ENCODE measurements at regions not wholly inside any gene's neighbourhood (a gene's known extent, or its start where the extent isn't known, plus 50 kb on each side); places are given as distances from the start of the nearest gene placed in this dataset.

DNA sequence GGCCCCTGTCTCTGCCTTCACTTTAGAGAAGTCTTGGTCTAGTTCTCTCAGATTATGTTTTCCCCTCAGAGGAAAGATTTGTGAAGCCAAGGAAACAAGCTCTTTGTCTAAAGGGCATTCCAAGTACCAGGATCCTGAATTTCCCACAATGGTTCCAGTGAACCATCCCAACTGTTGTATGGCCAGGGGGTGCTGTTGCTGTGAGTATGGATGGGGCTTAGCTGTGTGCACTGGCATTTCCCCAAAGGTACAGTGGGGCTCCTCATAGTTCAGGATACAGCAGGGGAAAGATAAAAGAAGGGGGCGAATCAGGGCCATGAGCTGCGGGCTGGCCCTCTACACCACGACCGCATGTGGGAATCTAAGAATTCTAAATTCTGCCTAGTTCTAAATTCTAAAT lies 1154.0 kb upstream of the FANCL start:
- H3K4me1 ChIP-seq, result peaks cover 0 to 5% (median 4%) of the 10 kb centered on the region in 10 experiments; a peak in 10 of 20 replicates
- peaks cover 4 to 38% (median 13%) of the 10 kb centered on the region in 11 experiments; a peak in 13 of 22 replicates for H3K9me3 ChIP-seq (replicated peaks in 1 of 11)
- no peaks in the 10 kb centered on the region for H3K27me3 ChIP-seq
- H3K4me2 ChIP-seq, result no peak overlapping the region
- no peak for TF ChIP-seq Cebpa-rat (IDR thresholded peaks at IDR 0.05)
- H3K9ac ChIP-seq, result no peak overlapping the region
- no peak overlapping the region for H3K4me3 ChIP-seq
- H3K36me3 ChIP-seq, result no peaks in the 10 kb centered on the region
- no peak overlapping the region for H3K27ac ChIP-seq
- H4K20me1 ChIP-seq, result no peaks in the 10 kb centered on the region

DNA sequence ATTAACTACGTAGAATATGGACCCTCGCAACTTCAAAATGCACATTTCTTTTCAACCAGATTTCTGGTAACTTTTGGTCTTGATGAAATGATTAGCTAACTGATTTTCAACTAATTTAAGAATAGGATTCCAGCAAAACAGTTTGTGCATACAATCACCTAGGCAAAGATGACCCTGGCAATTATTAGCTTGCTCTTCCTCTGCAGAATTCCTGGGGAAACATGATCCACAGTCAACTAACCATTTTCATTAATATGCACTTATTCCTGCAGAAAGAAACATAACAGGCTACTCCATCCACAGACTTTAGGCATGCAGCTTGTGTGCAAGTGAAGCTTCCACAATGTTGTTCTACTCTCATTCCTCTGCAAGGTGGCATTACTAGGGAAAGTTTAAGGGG lies 1150.8 kb upstream of the FANCL start:
- H3K4me3 ChIP-seq, result no peak overlapping the region
- H3K27ac ChIP-seq, result no peak overlapping the region
- H4K20me1 ChIP-seq, result no peaks in the 10 kb centered on the region
- peaks cover 4 to 25% (median 13%) of the 10 kb centered on the region in 11 experiments; a peak in 12 of 22 replicates for H3K9me3 ChIP-seq (replicated peaks in 1 of 11)
- H3K27me3 ChIP-seq, result no peaks in the 10 kb centered on the region
- no peak overlapping the region for H3K9ac ChIP-seq
- H3K4me1 ChIP-seq, result no peaks in the 10 kb centered on the region
- H3K36me3 ChIP-seq, result no peaks in the 10 kb centered on the region
- no peak for TF ChIP-seq Cebpa-rat (IDR thresholded peaks at IDR 0.05)
- no peak overlapping the region for H3K4me2 ChIP-seq

DNA sequence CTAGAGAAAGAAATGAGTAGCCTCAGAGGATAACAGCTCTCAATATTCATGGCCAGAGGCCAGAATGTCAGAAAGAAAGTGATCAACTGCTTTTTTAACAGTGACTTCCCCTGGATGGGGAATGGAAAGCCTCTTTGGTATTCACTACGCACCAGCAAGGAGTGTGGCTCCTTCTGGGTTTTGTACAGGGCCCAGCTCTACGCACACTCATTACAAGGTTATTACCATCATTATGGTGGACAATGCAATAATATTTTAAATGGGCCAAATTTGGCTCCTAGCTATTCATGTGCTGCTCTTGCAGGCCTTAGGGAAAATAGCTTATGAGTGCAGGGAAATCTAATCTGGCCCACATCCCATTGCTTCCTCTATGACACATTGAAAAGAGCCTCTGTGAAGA lies 1149.5 kb upstream of the FANCL start:
- Histone ChIP-seq H3K4me3 (no peak overlapping the region), H3K4me2 (no peak overlapping the region), H3K36me3 (no peaks in the 10 kb centered on the region), H4K20me1 (no peaks in the 10 kb centered on the region), H3K9ac (no peak overlapping the region), H3K27ac (no peak overlapping the region), H3K4me1 (no peaks in the 10 kb centered on the region), H3K9me3 (replicated peaks in 1 of 11) (peaks cover 4 to 25% (median 12%) of the 10 kb centered on the region in 11 experiments; a peak in 12 of 22 replicates), H3K27me3 (no peaks in the 10 kb centered on the region)
- TF ChIP-seq Cebpa-rat (IDR thresholded peaks at IDR 0.05), result no peak

DNA sequence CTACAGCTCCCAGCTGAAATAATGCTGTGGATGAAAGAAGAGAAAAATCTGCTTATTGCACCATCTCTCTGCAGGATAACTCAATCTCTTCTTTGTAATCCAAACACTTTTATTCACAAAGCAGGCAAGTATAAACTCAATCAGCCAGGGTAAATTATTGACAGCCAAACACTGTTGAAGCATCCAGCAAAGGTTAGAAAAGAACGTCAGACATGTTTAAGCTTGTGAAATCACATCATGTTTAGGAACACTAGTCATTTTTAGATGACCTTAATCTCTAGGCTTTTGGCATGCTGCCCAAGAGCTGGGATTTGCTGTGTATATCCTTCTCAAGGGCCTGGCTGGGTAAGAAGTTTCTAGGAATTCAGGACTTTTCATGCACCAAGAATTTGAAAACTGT lies 1148.1 kb upstream of the FANCL start:
- H3K9me3 ChIP-seq (replicated peaks in 1 of 11), result peaks cover 4 to 12% (median 8%) of the 10 kb centered on the region in 11 experiments; a peak in 11 of 22 replicates
- H3K27ac ChIP-seq, result no peak overlapping the region
- no peaks in the 10 kb centered on the region for H3K36me3 ChIP-seq
- no peaks in the 10 kb centered on the region for H3K27me3 ChIP-seq
- no peaks in the 10 kb centered on the region for H3K4me1 ChIP-seq
- H3K9ac ChIP-seq, result no peak overlapping the region
- no peak overlapping the region for H3K4me2 ChIP-seq
- no peaks in the 10 kb centered on the region for H4K20me1 ChIP-seq
- H3K4me3 ChIP-seq, result no peak overlapping the region
- no peak for TF ChIP-seq Cebpa-rat (IDR thresholded peaks at IDR 0.05)

DNA sequence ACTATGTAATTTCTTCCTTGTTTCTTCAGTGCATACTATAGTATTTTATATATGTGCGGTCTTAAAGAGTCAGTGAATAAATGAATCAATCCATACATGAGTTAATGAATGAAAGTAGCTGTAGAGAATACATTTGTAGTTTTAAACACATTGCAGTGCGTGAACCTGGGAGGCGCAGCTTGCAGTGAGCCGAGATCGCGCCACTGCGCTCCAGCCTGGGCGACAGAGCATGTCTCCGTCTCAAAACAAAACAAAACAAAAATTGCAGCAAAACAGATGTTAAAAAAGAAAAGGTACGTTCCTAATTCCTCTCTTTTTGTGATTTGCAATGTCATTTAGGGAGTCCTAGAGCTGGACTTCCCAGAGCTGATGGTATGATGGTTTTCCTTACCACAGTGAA lies 1144.8 kb upstream of the FANCL start:
- Histone ChIP-seq H3K9ac (no peak overlapping the region), H4K20me1 (no peaks in the 10 kb centered on the region), H3K4me2 (no peak overlapping the region), H3K9me3 (replicated peaks in 1 of 11) (no peaks in the 10 kb centered on the region), H3K36me3 (no peaks in the 10 kb centered on the region), H3K27ac (no peak overlapping the region), H3K4me1 (no peaks in the 10 kb centered on the region), H3K27me3 (no peaks in the 10 kb centered on the region), H3K4me3 (no peak overlapping the region)
- no peak for TF ChIP-seq Cebpa-rat (IDR thresholded peaks at IDR 0.05)

DNA sequence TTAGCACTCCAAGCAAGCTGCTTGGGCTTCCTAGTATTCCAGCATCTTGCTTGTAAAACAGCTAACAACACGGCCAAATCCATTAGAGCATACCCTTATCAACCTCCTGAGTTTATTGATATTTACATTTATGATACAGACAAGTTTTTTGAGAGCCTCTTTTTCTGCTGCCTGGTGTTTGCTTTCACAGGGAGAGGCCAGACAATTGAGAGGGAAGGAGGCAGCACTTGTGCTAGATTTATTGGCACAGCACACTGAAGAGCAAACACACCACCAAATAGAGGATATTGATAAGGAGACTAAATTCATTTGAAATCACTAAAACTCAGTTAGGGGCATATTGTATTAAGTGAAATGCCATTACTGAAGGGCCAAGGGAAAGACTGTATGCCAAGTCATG lies 1142.3 kb upstream of the FANCL start:
- H3K9ac ChIP-seq, result no peak overlapping the region
- H3K4me2 ChIP-seq, result no peak overlapping the region
- no peak for TF ChIP-seq Cebpa-rat (IDR thresholded peaks at IDR 0.05)
- 0 out of 22 replicates have a peak, but pooled peaks cover 0 to 3% (median 0%) of the 10 kb centered on the region in 11 experiments for H3K9me3 ChIP-seq (replicated peaks in 1 of 11)
- no peaks in the 10 kb centered on the region for H3K27me3 ChIP-seq
- H3K4me1 ChIP-seq, result no peaks in the 10 kb centered on the region
- H4K20me1 ChIP-seq, result no peaks in the 10 kb centered on the region
- H3K36me3 ChIP-seq, result no peaks in the 10 kb centered on the region
- H3K27ac ChIP-seq, result no peak overlapping the region
- H3K4me3 ChIP-seq, result no peak overlapping the region

DNA sequence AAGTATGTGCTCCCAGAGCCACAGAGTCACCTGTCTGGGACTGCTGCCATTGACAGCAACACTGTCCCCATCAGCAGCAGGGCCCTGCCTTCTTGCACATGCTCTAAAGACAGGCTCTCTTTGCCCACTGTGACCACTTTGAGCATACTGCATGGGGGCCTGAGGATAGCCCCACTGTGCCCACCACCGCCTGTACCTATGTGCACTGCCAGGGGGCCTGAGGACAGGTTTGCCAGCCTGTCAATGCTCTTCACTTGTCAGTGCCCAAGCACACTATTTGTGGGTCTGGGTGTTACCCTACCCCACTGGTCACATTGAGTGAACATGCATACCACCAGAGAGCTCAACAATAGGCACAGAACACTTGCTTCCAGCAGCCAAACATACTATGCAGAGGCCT lies 1137.0 kb upstream of the FANCL start:
- Histone ChIP-seq H3K9ac (no peak overlapping the region), H3K36me3 (no peaks in the 10 kb centered on the region), H4K20me1 (no peaks in the 10 kb centered on the region), H3K27me3 (no peaks in the 10 kb centered on the region), H3K27ac (no peak overlapping the region), H3K4me1 (no peaks in the 10 kb centered on the region), H3K4me2 (no peak overlapping the region), H3K9me3 (replicated peaks in 1 of 11) (peaks cover 0 to 10% (median 0%) of the 10 kb centered on the region in 11 experiments; a peak in 2 of 22 replicates), H3K4me3 (no peak overlapping the region)
- no peak for TF ChIP-seq Cebpa-rat (IDR thresholded peaks at IDR 0.05)

DNA sequence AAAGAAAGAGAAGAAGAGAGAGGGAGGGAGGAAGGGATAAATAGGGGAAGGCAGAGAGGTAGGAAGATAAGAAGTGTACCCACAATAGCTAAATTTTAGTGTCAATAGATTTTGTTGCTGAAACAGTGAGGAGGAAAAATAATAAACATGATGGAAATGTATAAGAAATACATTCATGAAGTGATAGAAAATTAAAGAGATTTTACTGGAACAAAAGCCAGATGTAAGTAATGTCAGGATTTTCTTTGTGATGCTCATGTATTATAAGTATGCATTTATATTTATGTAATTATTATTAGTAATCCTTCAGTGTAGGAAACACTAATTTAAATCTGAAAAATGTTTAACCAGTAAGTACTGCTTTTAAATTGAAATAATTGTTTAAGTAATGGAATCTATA lies 1125.2 kb upstream of the FANCL start:
- H3K36me3 ChIP-seq, result no peaks in the 10 kb centered on the region
- H3K27ac ChIP-seq, result no peak overlapping the region
- H3K4me1 ChIP-seq, result no peaks in the 10 kb centered on the region
- H3K9me3 ChIP-seq (replicated peaks in 1 of 11), result peaks cover 0 to 8% (median 0%) of the 10 kb centered on the region in 11 experiments; a peak in 2 of 22 replicates
- H3K27me3 ChIP-seq, result no peaks in the 10 kb centered on the region
- H3K4me2 ChIP-seq, result no peak overlapping the region
- H4K20me1 ChIP-seq, result no peaks in the 10 kb centered on the region
- no peak for TF ChIP-seq Cebpa-rat (IDR thresholded peaks at IDR 0.05)
- H3K9ac ChIP-seq, result no peak overlapping the region
- H3K4me3 ChIP-seq, result no peak overlapping the region

DNA sequence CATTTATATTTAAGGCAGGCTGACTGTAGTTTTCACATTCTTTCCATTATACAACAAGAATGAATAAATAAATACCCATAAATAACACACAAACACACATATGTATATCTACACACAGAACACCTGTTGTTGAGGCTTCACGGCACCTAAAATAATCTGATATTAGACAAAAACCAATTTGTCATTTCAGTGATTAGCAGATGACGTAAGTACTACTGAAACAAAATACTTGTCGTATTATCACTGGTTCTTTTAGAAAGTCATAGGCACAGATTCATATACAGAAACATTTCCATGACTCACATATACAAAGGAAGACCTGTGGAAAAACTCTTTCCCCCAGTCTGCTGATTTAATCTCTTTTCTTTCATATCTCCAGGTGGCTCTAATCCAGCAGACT lies 1113.4 kb upstream of the FANCL start:
- no peak overlapping the region for H3K4me2 ChIP-seq
- no peaks in the 10 kb centered on the region for H3K36me3 ChIP-seq
- H3K9ac ChIP-seq, result no peak overlapping the region
- no peaks in the 10 kb centered on the region for H3K4me1 ChIP-seq
- no peak for TF ChIP-seq Cebpa-rat (IDR thresholded peaks at IDR 0.05)
- H4K20me1 ChIP-seq, result no peaks in the 10 kb centered on the region
- no peaks in the 10 kb centered on the region for H3K27me3 ChIP-seq
- no peak overlapping the region for H3K4me3 ChIP-seq
- H3K9me3 ChIP-seq (replicated peaks in 1 of 11), result peaks cover 0 to 4% (median 0%) of the 10 kb centered on the region in 11 experiments; a peak in 2 of 22 replicates
- H3K27ac ChIP-seq, result no peak overlapping the region

DNA sequence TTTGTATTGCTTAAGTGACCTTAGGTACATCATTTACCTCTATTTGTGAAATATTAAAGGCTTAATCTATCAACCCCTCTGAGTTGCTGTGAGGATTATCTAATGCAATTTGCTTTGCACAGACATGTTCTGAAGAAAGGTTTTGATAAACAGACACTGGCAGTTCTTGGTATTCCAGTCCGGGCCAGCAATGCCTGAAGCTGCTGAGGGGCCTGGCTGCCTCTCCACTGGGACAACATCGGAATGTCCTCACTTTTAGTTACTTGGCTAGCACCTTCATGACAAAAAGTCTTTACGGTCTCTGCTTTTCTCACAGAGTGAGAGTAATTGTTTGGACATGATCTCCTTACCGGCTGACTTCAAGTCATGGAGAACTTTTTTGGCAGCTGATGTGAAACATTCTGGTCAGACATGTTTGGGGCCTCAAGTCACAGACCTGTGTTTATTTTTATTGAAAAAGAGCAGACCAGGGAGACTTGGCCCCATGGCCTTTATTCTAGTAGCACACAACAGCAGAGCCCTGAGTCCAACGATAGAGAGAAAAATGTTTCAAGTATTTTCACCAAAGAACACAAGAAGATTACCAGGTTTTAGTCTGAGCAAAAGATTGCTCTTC lies 1112.3 kb upstream of the FANCL start:
- H3K4me1 ChIP-seq, result no peaks in the 10 kb centered on the region
- no peaks in the 10 kb centered on the region for H4K20me1 ChIP-seq
- no peak overlapping the region for H3K4me2 ChIP-seq
- no peak overlapping the region for H3K27ac ChIP-seq
- H3K36me3 ChIP-seq, result no peaks in the 10 kb centered on the region
- H3K9me3 ChIP-seq (replicated peaks in 1 of 11), result peaks cover 0 to 4% (median 0%) of the 10 kb centered on the region in 11 experiments; a peak in 2 of 22 replicates
- no peak for TF ChIP-seq Cebpa-rat (IDR thresholded peaks at IDR 0.05)
- no peaks in the 10 kb centered on the region for H3K27me3 ChIP-seq
- H3K9ac ChIP-seq, result no peak overlapping the region
- no peak overlapping the region for H3K4me3 ChIP-seq
